Smooth muscle cell of the brain vasculature (primary cell): ENCODE measurements at regions not wholly inside any gene's neighbourhood (a gene's known extent, or its start where the extent isn't known, plus 50 kb on each side); places are given as distances from the start of the nearest gene placed in this dataset.

ENCODE experiments used
- DNase-seq: peaks from one replicate; pipeline ENCODE4 v3.0.0-alpha.2; 2012; ENCODE audit warnings: low read depth, low spot score

- DNase-seq = no peak
Measured at GRCh38 chr9:108552459-108553040, 303.2 kb downstream of the ACTL7B start.

GRCh38 chr9:108551030-108551841 is 304.6 kb downstream of the ACTL7B start:
- DNase-seq = peak; percentile 35

- no peak for DNase-seq
Measured at GRCh38 chr9:108550106-108550505, 305.7 kb downstream of the ACTL7B start.

DNA sequence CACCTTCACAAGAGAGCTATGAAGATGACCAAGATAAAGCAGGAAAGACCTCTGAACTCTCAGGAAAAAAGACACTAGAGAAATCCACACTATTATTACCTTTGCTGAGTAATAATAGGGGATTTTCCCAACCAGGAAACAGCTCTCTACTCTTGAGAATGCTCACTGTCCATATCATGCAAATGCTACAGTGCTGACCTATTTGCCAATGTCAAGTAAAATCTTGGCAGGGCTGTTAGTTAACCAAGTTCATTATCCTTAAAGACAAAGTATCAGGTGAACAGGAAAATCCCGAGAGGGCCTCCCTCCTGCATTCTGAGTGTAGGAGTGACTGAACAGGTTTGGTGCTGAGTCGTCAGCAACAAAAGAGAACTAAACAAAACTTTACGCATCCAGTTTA is 306.6 kb downstream of the ACTL7B start:
- DNase-seq = no peak

GRCh38 chr9:108547411-108548135 is 308.2 kb downstream of the ACTL7B start:
- no peak for DNase-seq

DNA sequence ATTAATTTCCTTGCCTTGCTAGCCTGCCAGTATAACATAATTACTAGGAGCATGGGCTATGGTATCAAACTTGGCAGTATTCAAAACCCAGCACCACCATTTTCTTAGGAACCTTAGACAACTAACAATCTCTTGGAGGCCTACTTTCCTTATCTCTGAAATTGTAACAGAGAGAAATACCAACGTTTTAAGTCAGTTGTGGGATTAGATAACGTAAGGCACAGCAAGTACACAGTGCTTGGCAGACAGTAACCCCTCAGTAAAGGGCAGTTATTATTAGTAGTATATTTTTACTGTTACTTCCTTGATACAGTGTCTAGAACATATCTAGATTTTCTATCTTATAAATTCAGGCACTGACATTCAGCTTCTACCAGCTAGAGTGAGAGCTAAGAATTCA is 309.6 kb downstream of the ACTL7B start:
- DNase-seq = no peak

- DNase-seq = no peak
Measured at GRCh38 chr9:108545436-108545835, 310.4 kb downstream of the ACTL7B start.

- no peak for DNase-seq
Measured at GRCh38 chr9:108544866-108545265, 310.9 kb downstream of the ACTL7B start.

DNA sequence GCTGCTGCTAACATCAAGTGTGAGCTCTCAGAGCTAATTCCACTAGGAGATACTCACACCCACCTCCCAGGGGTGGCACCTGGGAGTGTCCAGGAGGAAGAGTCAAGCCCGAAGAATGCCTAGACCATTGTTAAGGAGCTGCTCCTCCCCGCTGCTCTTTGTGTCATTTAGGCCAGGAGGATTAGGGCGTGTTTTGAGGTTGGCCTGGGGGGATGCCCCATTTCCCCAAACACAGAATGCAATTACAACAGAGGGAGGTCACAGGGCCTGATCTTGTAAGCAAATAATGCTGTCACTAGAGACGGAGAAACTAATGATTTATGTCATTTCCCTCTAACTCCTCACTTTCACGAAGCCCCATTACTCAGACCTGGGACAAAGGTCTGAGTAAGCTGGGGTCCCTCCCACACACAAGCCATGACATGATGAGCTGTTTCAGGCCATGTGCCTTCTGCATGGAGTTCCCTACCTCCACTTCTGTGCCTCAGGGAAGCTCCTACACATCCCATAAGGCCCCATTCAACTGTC is 312.5 kb downstream of the ACTL7B start:
- DNase-seq = no peak

DNA sequence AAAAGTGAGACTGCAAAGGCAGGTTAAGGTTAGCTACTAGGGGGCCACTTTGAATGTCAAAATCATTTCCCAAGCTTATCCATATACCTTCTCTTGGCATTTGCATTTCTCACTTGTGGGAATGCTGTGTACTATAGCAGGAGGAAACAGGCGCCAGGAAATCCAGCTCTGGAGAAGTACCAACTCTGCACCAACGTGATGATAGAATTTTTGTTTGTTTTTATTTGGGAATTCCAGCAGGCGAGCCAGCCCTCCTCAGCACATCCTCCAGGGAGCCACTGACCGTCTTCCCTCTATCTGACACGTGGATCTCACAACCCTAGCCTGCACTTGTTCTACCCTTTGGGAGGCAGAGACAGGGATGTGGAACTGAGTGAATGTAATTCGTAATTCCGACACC is 318.0 kb downstream of the ACTL7B start:
- no peak for DNase-seq

- DNase-seq = no peak
Measured at GRCh38 chr9:108536836-108537601, 318.8 kb downstream of the ACTL7B start.

GRCh38 chr9:108535526-108535925 is 320.3 kb downstream of the ACTL7B start:
- DNase-seq = no peak

DNA sequence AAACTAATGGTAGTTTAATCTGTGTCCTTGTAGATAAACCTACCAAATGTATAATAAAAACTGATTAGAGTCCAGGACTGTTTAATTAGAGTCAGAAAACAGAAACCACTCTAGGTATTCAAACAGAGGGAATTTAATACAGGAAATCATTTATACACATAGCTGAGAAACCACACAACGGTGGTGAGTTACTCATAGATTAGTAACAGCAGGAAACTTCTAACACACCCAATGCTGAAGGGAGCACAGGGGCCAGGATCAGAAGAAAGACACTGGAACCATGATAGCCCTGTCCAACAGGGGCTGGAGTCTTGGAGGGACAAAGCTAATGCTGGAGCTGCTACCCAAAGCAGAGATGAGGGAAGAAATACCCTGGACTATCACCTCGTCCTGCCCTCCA is 321.0 kb downstream of the ACTL7B start:
- DNase-seq = no peak

DNA sequence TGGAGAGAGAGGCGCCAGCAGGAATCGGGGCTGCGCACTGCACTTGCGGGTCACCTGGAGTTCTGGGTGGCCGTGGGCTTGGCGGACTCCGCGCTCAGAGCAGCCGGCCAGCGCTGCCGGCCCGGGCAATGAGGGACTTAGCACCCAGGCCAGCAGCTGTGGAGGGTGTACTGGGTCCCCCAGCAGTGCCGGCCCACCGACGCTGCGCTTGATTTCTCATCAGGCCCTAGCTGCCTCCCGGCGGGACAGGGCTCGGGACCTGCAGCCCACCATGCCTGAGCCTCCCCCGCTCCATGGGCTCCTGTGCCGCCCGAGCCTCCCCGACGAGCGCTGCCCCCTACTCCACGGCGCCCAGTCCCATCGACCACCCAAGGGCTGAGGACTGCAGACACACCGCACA is 325.6 kb downstream of the ACTL7B start:
- no peak for DNase-seq

- DNase-seq = no peak
Measured at GRCh38 chr9:108528231-108528630, 327.6 kb downstream of the ACTL7B start.

DNA sequence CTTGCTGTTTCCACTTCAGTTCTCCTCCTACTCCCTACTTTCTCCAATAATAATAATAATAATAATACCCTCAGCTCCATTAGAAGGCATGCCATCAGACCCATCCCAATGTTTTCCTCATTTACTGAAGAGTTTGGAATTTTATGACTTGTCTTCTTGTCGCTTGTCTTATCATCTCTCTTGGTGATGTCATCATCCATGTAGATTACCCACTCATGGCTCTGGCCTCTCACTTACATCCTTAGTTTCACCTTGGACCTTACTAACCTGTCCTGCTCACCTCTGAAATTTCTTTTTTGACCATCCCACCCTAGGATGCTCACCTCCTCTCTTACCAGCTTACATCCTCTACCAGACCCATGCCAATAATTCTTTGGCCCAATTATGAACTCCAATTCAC is 329.3 kb downstream of the ACTL7B start:
- DNase-seq = no peak

DNA sequence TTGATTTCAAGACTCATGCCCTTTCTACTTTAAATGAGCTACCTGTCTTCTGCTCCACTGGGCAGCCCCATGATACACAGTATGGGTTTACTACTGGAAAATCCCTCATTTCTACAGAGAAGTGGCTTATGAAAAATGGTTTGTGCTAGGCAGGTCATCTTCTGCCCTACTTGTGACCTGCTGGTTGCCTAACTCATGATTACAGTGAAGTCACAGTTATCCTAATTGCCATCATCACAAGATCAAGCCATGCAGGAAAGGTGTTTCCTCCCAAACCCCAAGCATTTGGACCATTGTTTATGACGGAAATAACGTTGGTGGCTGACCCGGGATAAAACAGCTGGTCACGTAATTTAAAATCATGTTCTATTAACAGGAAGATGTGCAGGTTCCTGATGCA is 330.6 kb downstream of the ACTL7B start:
- DNase-seq = no peak

- peak; percentile 31 for DNase-seq
Measured at GRCh38 chr9:108521063-108521590, 334.7 kb downstream of the ACTL7B start.

DNA sequence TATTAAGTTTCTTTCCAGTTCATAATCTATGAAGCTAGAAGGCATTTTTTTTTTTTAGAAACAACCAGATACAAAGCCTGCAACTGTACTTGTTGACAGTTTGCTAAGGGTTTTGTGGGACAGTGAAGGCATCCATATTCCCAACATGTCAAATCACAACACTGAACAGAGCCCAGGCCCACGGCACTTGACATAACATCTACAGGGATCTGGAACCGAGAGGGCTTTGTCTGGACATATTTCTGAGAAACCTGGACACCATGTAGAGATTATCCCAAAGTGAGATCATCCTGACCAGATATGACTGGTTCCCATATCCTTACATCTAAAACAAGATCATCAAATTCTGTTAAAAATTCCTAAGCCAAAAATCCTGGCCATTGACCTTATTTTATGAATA is 336.3 kb downstream of the ACTL7B start:
- DNase-seq = no peak

DNA sequence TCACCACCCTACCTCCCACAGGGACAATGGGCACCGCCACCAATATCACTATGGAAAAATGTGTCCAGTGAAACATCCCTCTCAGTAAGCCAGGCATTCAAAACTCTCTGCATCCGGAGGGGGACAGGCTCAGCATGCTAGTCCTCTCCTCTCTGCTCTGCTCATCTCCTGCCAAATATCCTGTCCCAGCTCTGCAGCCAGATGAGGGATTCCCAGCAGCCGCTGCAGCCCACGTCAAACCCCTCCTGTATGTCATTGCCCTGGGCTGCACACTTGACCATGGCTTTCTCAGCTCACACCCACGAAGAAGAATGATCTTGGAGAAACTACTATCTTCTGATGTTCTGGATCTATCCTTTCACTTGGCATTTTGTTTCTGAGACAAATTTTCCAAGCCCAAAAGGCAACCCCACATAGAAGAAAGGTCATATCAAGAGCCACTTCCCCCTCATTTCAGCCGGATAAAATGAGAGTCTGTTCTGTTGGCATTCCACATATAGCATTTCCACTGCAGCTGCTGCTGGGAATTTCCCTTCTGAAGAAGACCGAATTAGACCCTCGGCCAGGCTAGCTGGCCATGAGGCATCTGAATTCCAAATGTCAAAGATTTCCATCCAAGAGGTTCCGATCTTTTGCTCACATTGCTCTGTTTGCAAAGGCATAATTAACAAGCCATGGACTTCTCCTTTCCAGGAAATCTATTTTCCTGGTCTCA is 338.0 kb downstream of the ACTL7B start:
- DNase-seq = no peak

DNA sequence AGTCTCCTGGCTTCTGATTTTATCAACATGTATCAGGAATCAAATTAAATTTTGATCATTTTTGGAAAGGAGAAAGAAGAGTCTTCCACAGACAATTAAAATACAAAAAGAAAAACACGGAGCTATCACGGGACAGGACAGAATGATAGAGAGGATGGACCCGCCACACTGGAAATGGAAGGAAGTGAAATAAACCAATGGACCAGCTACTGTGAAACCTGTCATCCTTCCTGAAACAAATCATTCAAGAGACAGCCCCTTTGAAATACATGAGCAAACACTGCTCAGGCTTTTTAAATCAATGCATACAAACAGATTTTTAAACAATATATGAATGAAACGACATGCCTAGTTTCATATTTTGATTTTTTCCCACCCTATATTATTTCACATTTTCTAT is 339.4 kb downstream of the ACTL7B start:
- no peak for DNase-seq
